ENCODE measurements at regions not wholly inside any gene's neighbourhood (a gene's known extent, or its start where the extent isn't known, plus 50 kb on each side); places are given as distances from the start of the nearest gene placed in this dataset.
"Not testable (repeated sequence)": the region's sequence is repeated elsewhere in the genome, so short reads cannot be mapped to it uniquely, and the experiment has no call there.

GRCh38 chrX:99308302-99308701 lies 1101.8 kb downstream of the PCDH19 start:
- no peak for TF ChIP-seq CTCF (conservative IDR thresholded peaks at IDR 0.05; ENCODE audit: low read length)
- no peak for DNase-seq (ENCODE audit: low read depth)
- H3K4me3 ChIP-seq (ENCODE audit: low read length): no peak overlapping the region

GRCh38 chrX:99305573-99305972 lies 1104.5 kb downstream of the PCDH19 start:
- no peak for TF ChIP-seq CTCF (conservative IDR thresholded peaks at IDR 0.05; ENCODE audit: low read length)
- no peak for DNase-seq (ENCODE audit: low read depth)
- H3K4me3 ChIP-seq (ENCODE audit: low read length): no peak overlapping the region

GRCh38 chrX:99301990-99302389 lies 1108.1 kb downstream of the PCDH19 start:
- no peak; the same call in 1 of the 2 replicates for TF ChIP-seq CTCF (conservative IDR thresholded peaks at IDR 0.05; ENCODE audit: low read length)
- no peak for DNase-seq (ENCODE audit: low read depth)
- no peak overlapping the region for H3K4me3 ChIP-seq (ENCODE audit: low read length)

GRCh38 chrX:99271641-99272040 lies 1138.4 kb downstream of the PCDH19 start:
- no peak for TF ChIP-seq CTCF (conservative IDR thresholded peaks at IDR 0.05; ENCODE audit: low read length)
- H3K4me3 ChIP-seq (ENCODE audit: low read length): no peak overlapping the region
- no peak for DNase-seq (ENCODE audit: low read depth)

GRCh38 chrX:99266255-99266654 lies 1143.8 kb downstream of the PCDH19 start:
- no peak for TF ChIP-seq CTCF (conservative IDR thresholded peaks at IDR 0.05; ENCODE audit: low read length)

GRCh38 chrX:99248180-99248579 lies 1161.9 kb downstream of the PCDH19 start:
- H3K4me3 ChIP-seq (ENCODE audit: low read length): no peak overlapping the region
- no peak for DNase-seq (ENCODE audit: low read depth)
- no peak for TF ChIP-seq CTCF (conservative IDR thresholded peaks at IDR 0.05; ENCODE audit: low read length)

More at GRCh38 chrX:99266255-99266654, 1143.8 kb downstream of the PCDH19 start:
- H3K4me3 ChIP-seq (ENCODE audit: low read length): no peak overlapping the region
- DNase-seq (ENCODE audit: low read depth): no peak

GRCh38 chrX:99242001-99242400 lies 1168.1 kb downstream of the PCDH19 start:
- no peak overlapping the region for H3K4me3 ChIP-seq (ENCODE audit: low read length)
- DNase-seq (ENCODE audit: low read depth): no peak
- TF ChIP-seq CTCF (conservative IDR thresholded peaks at IDR 0.05; ENCODE audit: low read length): no peak

GRCh38 chrX:99234384-99234783 lies 1175.7 kb downstream of the PCDH19 start:
- not testable (repeated sequence) for DNase-seq (ENCODE audit: low read depth); H3K4me3 ChIP-seq (ENCODE audit: low read length)

Measured in AG10803 (cell line).